Peyer's patch (tissue), 4 donors: ENCODE measurements at regions not wholly inside any gene's neighbourhood (a gene's known extent, or its start where the extent isn't known, plus 50 kb on each side); places are given as distances from the start of the nearest gene placed in this dataset.

Source experiments
- CTCF ChIP-seq, 6 experiments: fragments of 450-650 bp in 4 of 6; fragments of 200-600 bp in 2 of 6; sonication (generic) in 1 of 6; IDR thresholded peaks; one replicate each; pipeline ENCODE4 v1.5.1; 2017 to 2019; ENCODE audit warnings: antibody characterized with exemption in 6 of 6, mild to moderate bottlenecking in 3 of 6, moderate library complexity in 1 of 6
- POLR2A ChIP-seq, 2 donors: fragments of 450-650 bp; IDR thresholded peaks; one replicate each; pipeline ENCODE4 v1.5.1; 2017; ENCODE audit warnings: antibody characterized with exemption in 2 of 2, mild to moderate bottlenecking in 2 of 2, moderate library complexity in 2 of 2

- TF ChIP-seq CTCF (IDR thresholded peaks at IDR 0.05) (no peak), POLR2A (IDR thresholded peaks at IDR 0.05) (no peak)
These were observed 415.4 kb upstream of the GRAMD2B start for GRCh38 chr5:126007841-126008240.
